Type B pancreatic cell (in vitro differentiated cells): ENCODE measurements at regions not wholly inside any gene's neighbourhood (a gene's known extent, or its start where the extent isn't known, plus 50 kb on each side); places are given as distances from the start of the nearest gene placed in this dataset.
"Not testable (repeated sequence)": the region's sequence is repeated elsewhere in the genome, so short reads cannot be mapped to it uniquely, and the experiment has no call there.

Experiments used
- DNase-seq: peaks from one replicate; pipeline ENCODE4 v3.0.0; 2021; ENCODE audit warnings: mixed read lengths; ENCODE audit not compliant: unreplicated experiment; ENCODE audit errors: extremely low spot score
- H3K27ac Mint-ChIP-seq: 2 replicates; pipeline ENCODE4 v1.8.0; 2021; ENCODE audit warnings: mild to moderate bottlenecking, mixed read lengths
- H3K27me3 Mint-ChIP-seq: 2 replicates; pipeline ENCODE4 v1.8.0; 2021; ENCODE audit warnings: mixed read lengths
- H3K36me3 Mint-ChIP-seq: 2 replicates; pipeline ENCODE4 v1.8.0; 2021; ENCODE audit warnings: mixed read lengths
- H3K4me1 Mint-ChIP-seq: one replicate; pipeline ENCODE4 v1.8.0; 2021; ENCODE audit warnings: mixed read lengths; ENCODE audit not compliant: unreplicated experiment
- H3K4me3 Mint-ChIP-seq: 2 replicates; pipeline ENCODE4 v1.8.0; 2021; ENCODE audit warnings: mild to moderate bottlenecking, mixed read lengths
- H3K9me3 Mint-ChIP-seq: 2 replicates; pipeline ENCODE4 v1.8.0; 2021; ENCODE audit warnings: mixed read lengths
- TF ChIP-seq, protein P1 (sequence below): fragments of 200-600 bp; sonication (generic); conservative IDR thresholded peaks from 2 replicates; pipeline ENCODE4 v1.5.0; 2021; ENCODE audit warnings: antibody characterized with exemption, mild to moderate bottlenecking

GRCh38 chr5:163953901-163954300 lies 448.5 kb downstream of the MAT2B start:
- TF ChIP-seq, protein P1, sequence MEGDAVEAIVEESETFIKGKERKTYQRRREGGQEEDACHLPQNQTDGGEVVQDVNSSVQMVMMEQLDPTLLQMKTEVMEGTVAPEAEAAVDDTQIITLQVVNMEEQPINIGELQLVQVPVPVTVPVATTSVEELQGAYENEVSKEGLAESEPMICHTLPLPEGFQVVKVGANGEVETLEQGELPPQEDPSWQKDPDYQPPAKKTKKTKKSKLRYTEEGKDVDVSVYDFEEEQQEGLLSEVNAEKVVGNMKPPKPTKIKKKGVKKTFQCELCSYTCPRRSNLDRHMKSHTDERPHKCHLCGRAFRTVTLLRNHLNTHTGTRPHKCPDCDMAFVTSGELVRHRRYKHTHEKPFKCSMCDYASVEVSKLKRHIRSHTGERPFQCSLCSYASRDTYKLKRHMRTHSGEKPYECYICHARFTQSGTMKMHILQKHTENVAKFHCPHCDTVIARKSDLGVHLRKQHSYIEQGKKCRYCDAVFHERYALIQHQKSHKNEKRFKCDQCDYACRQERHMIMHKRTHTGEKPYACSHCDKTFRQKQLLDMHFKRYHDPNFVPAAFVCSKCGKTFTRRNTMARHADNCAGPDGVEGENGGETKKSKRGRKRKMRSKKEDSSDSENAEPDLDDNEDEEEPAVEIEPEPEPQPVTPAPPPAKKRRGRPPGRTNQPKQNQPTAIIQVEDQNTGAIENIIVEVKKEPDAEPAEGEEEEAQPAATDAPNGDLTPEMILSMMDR = no peak
- Mint-ChIP-seq H3K27me3 (no peaks in the 10 kb centered on the region), H3K4me3 (no peak overlapping the region), H3K4me1 (no peaks in the 10 kb centered on the region), H3K36me3 (no peaks in the 10 kb centered on the region), H3K27ac (no peak overlapping the region), H3K9me3 (peaks cover 5% of the 10 kb centered on the region)
- DNase-seq = no peak

DNA sequence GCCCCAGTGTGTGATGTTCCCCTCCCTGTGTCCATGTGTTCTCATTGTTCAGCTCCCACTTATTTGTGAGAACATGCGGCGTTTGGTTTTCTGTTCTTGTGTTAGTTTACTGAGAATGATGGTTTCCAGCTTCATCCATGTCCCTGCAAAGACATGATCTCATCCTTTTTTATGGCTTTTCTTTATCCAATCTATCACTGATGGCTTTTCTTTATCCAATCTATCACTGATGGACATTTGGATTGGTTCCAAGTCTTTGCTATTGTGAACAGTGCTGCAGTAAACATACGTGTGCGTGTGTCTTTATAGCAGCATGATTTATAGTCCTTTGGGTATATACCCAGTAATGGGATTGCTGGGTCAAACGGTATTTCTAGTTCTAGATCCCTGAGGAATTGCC lies 455.8 kb downstream of the MAT2B start:
- not testable (repeated sequence) for H3K4me3 Mint-ChIP-seq

DNA sequence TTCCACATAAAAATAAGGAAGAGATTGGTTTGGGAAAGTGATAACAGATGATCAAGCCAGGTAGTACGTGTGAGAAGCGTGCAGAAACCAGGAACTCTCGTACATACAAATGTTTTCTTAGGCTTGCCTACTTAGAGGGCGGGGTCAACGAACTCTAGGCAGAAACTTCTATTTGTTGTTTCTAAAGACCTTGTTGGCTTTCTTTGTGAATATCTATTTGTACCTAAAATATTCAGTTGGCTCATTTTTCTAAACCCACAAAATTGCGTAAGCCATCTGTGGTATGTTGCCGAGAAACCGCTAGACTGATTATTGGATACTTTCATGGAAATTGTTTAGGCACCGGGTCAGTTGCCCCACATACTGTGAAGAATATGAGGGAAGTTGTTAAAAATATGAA lies 458.5 kb downstream of the MAT2B start:
- Mint-ChIP-seq H3K36me3 (no peaks in the 10 kb centered on the region), H3K9me3 (no peaks in the 10 kb centered on the region), H3K4me3 (no peak overlapping the region), H3K27me3 (no peaks in the 10 kb centered on the region), H3K27ac (no peak overlapping the region), H3K4me1 (peaks cover 5% of the 10 kb centered on the region)
- TF ChIP-seq, protein P1 = no peak
- DNase-seq = no peak

More for the DNA sequence above, 455.8 kb downstream of the MAT2B start:
- DNase-seq, H3K36me3 Mint-ChIP-seq, H3K4me1 Mint-ChIP-seq, H3K27me3 Mint-ChIP-seq, H3K9me3 Mint-ChIP-seq, H3K27ac Mint-ChIP-seq: not testable (repeated sequence)

DNA sequence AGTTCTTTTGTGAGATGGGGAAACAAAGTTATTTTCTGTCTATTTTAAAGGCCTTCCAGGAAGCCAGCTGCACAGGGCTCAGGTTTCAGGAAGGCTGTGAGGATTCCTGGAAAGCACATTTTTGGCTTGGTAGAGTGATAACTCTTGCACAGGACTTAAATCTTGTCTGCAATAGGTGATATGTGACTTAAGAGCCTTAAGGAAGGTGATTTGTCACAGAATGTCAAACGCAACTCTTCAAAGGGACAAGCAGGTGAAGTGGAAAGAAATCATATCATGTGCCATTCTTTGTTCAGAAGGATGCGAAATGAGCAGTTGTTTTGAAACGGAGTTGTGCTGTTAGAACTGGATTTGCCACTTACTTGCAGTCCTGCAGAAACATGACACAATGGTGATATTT lies 459.3 kb downstream of the MAT2B start:
- no peak overlapping the region for H3K27ac Mint-ChIP-seq
- no peak for DNase-seq
- no peak overlapping the region for H3K4me3 Mint-ChIP-seq
- TF ChIP-seq, protein P1 = no peak
- no peaks in the 10 kb centered on the region for H3K9me3 Mint-ChIP-seq
- H3K36me3 Mint-ChIP-seq = no peaks in the 10 kb centered on the region
- H3K27me3 Mint-ChIP-seq = no peaks in the 10 kb centered on the region
- peaks cover 5% of the 10 kb centered on the region for H3K4me1 Mint-ChIP-seq

DNA sequence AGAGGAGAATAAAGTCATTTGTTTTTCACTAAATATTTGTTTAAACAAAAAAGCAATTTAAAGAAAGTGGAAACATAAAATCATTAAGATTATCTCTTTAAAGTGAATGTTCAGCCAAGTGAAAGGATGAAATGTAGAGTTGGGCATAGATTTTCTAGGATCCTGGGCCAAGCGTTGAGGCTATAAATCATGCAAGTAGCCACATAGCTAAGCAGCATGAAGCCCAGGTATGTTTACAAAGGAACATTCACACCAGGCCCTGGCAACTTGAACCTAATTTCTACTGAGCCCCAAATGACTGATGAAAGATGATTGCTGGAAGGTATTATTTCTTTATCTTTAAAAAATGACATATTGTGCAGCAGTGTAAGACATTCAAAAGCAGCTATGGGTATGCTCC lies 461.8 kb downstream of the MAT2B start:
- Mint-ChIP-seq H3K9me3 (no peaks in the 10 kb centered on the region), H3K36me3 (no peaks in the 10 kb centered on the region), H3K27me3 (no peaks in the 10 kb centered on the region), H3K4me1 (peaks cover 5% of the 10 kb centered on the region), H3K4me3 (no peak overlapping the region), H3K27ac (no peak overlapping the region)
- no peak for DNase-seq
- TF ChIP-seq, protein P1 = no peak

- DNase-seq = no peak
- Mint-ChIP-seq H3K27ac (no peak overlapping the region), H3K27me3 (no peaks in the 10 kb centered on the region), H3K9me3 (no peaks in the 10 kb centered on the region), H3K4me3 (no peak overlapping the region), H3K4me1 (peaks cover 5% of the 10 kb centered on the region), H3K36me3 (no peaks in the 10 kb centered on the region)
- TF ChIP-seq, protein P1 = no peak
Measured at GRCh38 chr5:163968651-163969050, 463.2 kb downstream of the MAT2B start.
